SK-N-SH treated with all-trans-retinoic acid at 6 μM for 48 hours (cell line): ENCODE measurements at regions not wholly inside any gene's neighbourhood (a gene's known extent, or its start where the extent isn't known, plus 50 kb on each side); places are given as distances from the start of the nearest gene placed in this dataset.

Source experiments
- ATAC-seq: fragments of 200-7000 bp; cut with Tn5 transposase; 3 replicates; pipeline ENCODE4 v1.9.1; 2020; ENCODE audit warnings: mild to moderate bottlenecking, moderate library complexity
- ARNTL ChIP-seq: fragments of 450-650 bp; formaldehyde crosslinking; IDR thresholded peaks from 2 replicates; pipeline ENCODE4 v1.5.0; 2020; ENCODE audit warnings: low read depth, mild to moderate bottlenecking, moderate library complexity, borderline replicate concordance
- BACH2 ChIP-seq: fragments of 250-450 bp; sonication (Bioruptor Pico); IDR thresholded peaks from 2 replicates; pipeline ENCODE4 v1.9.0; 2021; ENCODE audit warnings: mild to moderate bottlenecking, borderline replicate concordance
- CSDC2 ChIP-seq: fragments of 250-450 bp; sonication (Bioruptor Pico); IDR thresholded peaks from 2 replicates; pipeline ENCODE4 v1.5.0; 2020; ENCODE audit warnings: mild to moderate bottlenecking, moderate library complexity
- ESRRG ChIP-seq: fragments of 250-450 bp; sonication (Bioruptor Pico); IDR thresholded peaks from 2 replicates; pipeline ENCODE4 v1.6.1; 2021; ENCODE audit warnings: mild to moderate bottlenecking
- GLIS3 ChIP-seq: fragments of 250-450 bp; sonication (Bioruptor Pico); IDR thresholded peaks from 2 replicates; pipeline ENCODE4 v1.5.0; 2020; ENCODE audit warnings: mild to moderate bottlenecking, moderate library complexity
- ISL1 ChIP-seq: fragments of 250-450 bp; sonication (Bioruptor Pico); IDR thresholded peaks from 2 replicates; pipeline ENCODE4 v2.1.2; 2022; ENCODE audit warnings: mild to moderate bottlenecking, moderate library complexity
- OSR1 ChIP-seq: fragments of 250-450 bp; sonication (Bioruptor Pico); IDR thresholded peaks from 2 replicates; pipeline ENCODE4 v1.8.0; 2022; ENCODE audit warnings: moderate library complexity, mild to moderate bottlenecking, inconsistent platforms
- RARB ChIP-seq: fragments of 250-450 bp; sonication (Bioruptor Pico); IDR thresholded peaks from 2 replicates; pipeline ENCODE4 v1.8.0; 2021; ENCODE audit warnings: mild to moderate bottlenecking, moderate library complexity
- TCF4 ChIP-seq: fragments of 250-450 bp; sonication (Bioruptor Pico); IDR thresholded peaks from 2 replicates; pipeline ENCODE4 v1.8.0; 2021; ENCODE audit warnings: mild to moderate bottlenecking, moderate library complexity, borderline replicate concordance
- TOX ChIP-seq: fragments of 250-450 bp; sonication (Bioruptor Pico); IDR thresholded peaks from 2 replicates; pipeline ENCODE4 v1.8.0; 2021; ENCODE audit warnings: mild to moderate bottlenecking, moderate library complexity, borderline replicate concordance
- ZC3H10 ChIP-seq: fragments of 250-450 bp; sonication (Bioruptor Pico); IDR thresholded peaks from 2 replicates; pipeline ENCODE4 v1.5.1; 2021; ENCODE audit warnings: mild to moderate bottlenecking, moderate library complexity
- ZFP3 ChIP-seq: fragments of 250-450 bp; sonication (Bioruptor Pico); IDR thresholded peaks from 2 replicates; pipeline ENCODE4 v1.5.0; 2020; ENCODE audit warnings: mild to moderate bottlenecking, moderate library complexity
- ZFP30 ChIP-seq: fragments of 450-650 bp; formaldehyde crosslinking; IDR thresholded peaks from 2 replicates; pipeline ENCODE4 v1.5.0; 2022; ENCODE audit warnings: mild to moderate bottlenecking, moderate library complexity
- ZNF565 ChIP-seq: fragments of 450-650 bp; formaldehyde crosslinking; conservative IDR thresholded peaks from 2 replicates; pipeline ENCODE4 v1.5.0; 2020; ENCODE audit warnings: low read depth, mild to moderate bottlenecking, moderate library complexity
- ZNF70 ChIP-seq: fragments of 450-650 bp; formaldehyde crosslinking; IDR thresholded peaks from 2 replicates; pipeline ENCODE4 v1.5.0; 2020; ENCODE audit warnings: mild to moderate bottlenecking, moderate library complexity
- ZNF8 ChIP-seq: fragments of 450-650 bp; formaldehyde crosslinking; IDR thresholded peaks from 2 replicates; pipeline ENCODE4 v1.5.0; 2020; ENCODE audit warnings: mild to moderate bottlenecking, moderate library complexity
- TF ChIP-seq, protein P1 (sequence below): fragments of 250-450 bp; sonication (Bioruptor Pico); IDR thresholded peaks from 2 replicates; pipeline ENCODE4 v1.5.1; 2021; ENCODE audit warnings: mild to moderate bottlenecking, moderate library complexity
- TF ChIP-seq, protein P2 (sequence below): fragments of 250-450 bp; sonication (Bioruptor Pico); IDR thresholded peaks from 2 replicates; pipeline ENCODE4 v1.8.0; 2020; ENCODE audit warnings: mild to moderate bottlenecking, moderate library complexity, borderline replicate concordance
- TF ChIP-seq, protein P3 (sequence below): fragments of 250-450 bp; sonication (Bioruptor Pico); IDR thresholded peaks from 2 replicates; pipeline ENCODE4 v1.5.0; 2020; ENCODE audit warnings: mild to moderate bottlenecking, moderate library complexity
- TF ChIP-seq, protein P4 (sequence below): fragments of 250-450 bp; sonication (Bioruptor Pico); IDR thresholded peaks from 2 replicates; pipeline ENCODE4 v1.8.0; 2021; ENCODE audit warnings: low read depth, mild to moderate bottlenecking, moderate library complexity, borderline replicate concordance
- TF ChIP-seq, protein P5 (sequence below): fragments of 250-450 bp; sonication (Bioruptor Pico); IDR thresholded peaks from 2 replicates; pipeline ENCODE4 v1.5.1; 2020; ENCODE audit warnings: low read depth, mild to moderate bottlenecking, moderate library complexity

DNA sequence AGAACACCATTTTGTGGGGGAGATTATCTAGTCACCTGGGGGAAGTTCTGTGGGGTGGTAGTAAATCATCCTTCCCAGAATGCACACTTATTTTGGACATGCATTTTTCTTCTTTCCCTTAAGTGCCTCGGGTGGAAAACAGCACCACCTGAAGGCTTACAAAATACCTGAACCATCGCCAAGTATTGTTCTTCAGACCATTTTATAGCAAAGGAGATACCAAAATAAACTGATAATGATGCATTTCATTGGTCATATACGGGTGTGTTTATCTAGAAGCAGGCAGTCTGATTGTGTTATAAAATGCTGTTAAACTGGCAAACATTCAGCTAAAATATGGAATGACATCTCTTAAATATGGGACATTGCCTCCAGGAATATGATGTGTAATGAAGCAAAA is 1034.7 kb downstream of the SLITRK1 start (continued):
- no peak for TF ChIP-seq ESRRG (CRISPR knock-in tag)
- TF ChIP-seq, protein P1, sequence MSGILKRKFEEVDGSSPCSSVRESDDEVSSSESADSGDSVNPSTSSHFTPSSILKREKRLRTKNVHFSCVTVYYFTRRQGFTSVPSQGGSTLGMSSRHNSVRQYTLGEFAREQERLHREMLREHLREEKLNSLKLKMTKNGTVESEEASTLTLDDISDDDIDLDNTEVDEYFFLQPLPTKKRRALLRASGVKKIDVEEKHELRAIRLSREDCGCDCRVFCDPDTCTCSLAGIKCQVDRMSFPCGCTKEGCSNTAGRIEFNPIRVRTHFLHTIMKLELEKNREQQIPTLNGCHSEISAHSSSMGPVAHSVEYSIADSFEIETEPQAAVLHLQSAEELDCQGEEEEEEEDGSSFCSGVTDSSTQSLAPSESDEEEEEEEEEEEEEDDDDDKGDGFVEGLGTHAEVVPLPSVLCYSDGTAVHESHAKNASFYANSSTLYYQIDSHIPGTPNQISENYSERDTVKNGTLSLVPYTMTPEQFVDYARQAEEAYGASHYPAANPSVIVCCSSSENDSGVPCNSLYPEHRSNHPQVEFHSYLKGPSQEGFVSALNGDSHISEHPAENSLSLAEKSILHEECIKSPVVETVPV, result no peak
- TF ChIP-seq ZNF70 (CRISPR knock-in tag), result no peak
- no peak for TF ChIP-seq ZNF8 (CRISPR knock-in tag)

DNA sequence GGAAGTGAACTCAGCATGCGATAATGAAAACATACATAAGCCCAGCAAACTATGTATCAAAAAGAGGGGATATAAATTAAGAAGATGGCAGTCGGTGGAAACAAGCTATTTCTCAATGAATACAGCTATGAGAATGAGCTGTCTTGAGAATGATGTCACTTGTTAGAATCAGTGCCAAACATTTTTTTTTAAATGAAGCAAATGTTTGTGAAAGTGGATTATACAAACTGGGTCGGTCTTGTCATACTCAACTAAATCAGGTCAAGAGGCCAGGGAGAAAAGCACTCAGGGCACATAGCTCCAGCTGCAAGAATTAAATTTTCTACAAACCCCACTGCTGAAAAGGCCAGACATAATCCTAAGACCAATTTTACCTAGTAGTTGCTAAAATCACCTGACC is 1048.4 kb downstream of the SLITRK1 start:
- no peak for ATAC-seq

DNA sequence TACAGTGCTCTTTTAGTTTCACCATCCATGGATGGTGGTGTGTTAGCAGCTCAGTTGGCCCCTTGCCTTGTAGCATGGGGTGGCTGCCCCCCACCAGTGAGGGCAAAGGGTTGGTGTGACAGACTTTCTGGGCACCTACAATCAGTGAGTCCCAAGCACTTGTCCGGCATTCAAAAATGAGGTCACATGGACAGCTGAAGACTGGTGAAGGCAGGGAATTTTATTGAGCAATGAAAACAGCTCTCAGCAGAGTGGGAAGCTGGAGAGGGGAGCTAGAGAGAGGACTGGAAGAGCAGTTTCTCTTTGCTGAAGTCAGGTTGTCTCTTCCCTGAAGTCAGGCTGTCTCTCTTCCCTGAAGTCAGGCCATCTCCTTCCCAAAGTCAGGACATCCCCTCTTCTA is 1053.2 kb downstream of the SLITRK1 start:
- TF ChIP-seq ZC3H10 (CRISPR knock-in tag) (no peak), ARNTL (CRISPR knock-in tag) (no peak), ZFP3 (CRISPR knock-in tag) (no peak), TCF4 (CRISPR knock-in tag) (no peak), RARB (CRISPR knock-in tag) (no peak)
- TF ChIP-seq, protein P2, sequence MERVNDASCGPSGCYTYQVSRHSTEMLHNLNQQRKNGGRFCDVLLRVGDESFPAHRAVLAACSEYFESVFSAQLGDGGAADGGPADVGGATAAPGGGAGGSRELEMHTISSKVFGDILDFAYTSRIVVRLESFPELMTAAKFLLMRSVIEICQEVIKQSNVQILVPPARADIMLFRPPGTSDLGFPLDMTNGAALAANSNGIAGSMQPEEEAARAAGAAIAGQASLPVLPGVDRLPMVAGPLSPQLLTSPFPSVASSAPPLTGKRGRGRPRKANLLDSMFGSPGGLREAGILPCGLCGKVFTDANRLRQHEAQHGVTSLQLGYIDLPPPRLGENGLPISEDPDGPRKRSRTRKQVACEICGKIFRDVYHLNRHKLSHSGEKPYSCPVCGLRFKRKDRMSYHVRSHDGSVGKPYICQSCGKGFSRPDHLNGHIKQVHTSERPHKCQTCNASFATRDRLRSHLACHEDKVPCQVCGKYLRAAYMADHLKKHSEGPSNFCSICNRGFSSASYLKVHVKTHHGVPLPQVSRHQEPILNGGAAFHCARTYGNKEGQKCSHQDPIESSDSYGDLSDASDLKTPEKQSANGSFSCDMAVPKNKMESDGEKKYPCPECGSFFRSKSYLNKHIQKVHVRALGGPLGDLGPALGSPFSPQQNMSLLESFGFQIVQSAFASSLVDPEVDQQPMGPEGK (CRISPR knock-in tag), result no peak
- TF ChIP-seq, all 23 proteins: peak for 0
- no peak for ATAC-seq

More for the DNA sequence above, 1048.4 kb downstream of the SLITRK1 start:
- TF ChIP-seq GLIS3 (no peak), CSDC2 (CRISPR knock-in tag) (no peak), RARB (CRISPR knock-in tag) (no peak), OSR1 (CRISPR knock-in tag) (no peak), ZC3H10 (CRISPR knock-in tag) (no peak), ZFP3 (CRISPR knock-in tag) (no peak), ZFP30 (CRISPR knock-in tag) (no peak), ARNTL (CRISPR knock-in tag) (no peak), ZNF565 (CRISPR knock-in tag) (no peak), TCF4 (CRISPR knock-in tag) (no peak)
- TF ChIP-seq, all 23 proteins: peak for 0

DNA sequence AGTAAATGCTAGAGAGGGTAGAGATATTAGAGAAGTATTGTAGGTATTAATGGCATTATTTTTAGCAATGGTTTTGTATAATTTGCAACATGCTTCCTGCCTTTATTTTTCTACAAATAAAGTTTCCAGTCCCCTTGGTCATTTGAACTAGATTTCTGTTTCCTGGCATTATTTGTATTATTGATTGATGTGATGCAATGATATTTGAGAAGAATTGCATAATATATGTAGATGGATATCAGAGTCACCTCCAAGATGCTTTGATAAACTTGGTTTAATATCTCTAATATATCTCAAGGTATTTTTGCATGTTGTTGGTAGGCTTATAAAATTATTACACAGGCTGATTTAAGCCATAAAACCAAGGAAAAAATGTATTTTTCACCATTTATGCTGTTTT is 1054.5 kb downstream of the SLITRK1 start:
- no peak for TF ChIP-seq ISL1 (CRISPR knock-in tag)
- no peak for TF ChIP-seq RARB (CRISPR knock-in tag)
- TF ChIP-seq, protein P3, sequence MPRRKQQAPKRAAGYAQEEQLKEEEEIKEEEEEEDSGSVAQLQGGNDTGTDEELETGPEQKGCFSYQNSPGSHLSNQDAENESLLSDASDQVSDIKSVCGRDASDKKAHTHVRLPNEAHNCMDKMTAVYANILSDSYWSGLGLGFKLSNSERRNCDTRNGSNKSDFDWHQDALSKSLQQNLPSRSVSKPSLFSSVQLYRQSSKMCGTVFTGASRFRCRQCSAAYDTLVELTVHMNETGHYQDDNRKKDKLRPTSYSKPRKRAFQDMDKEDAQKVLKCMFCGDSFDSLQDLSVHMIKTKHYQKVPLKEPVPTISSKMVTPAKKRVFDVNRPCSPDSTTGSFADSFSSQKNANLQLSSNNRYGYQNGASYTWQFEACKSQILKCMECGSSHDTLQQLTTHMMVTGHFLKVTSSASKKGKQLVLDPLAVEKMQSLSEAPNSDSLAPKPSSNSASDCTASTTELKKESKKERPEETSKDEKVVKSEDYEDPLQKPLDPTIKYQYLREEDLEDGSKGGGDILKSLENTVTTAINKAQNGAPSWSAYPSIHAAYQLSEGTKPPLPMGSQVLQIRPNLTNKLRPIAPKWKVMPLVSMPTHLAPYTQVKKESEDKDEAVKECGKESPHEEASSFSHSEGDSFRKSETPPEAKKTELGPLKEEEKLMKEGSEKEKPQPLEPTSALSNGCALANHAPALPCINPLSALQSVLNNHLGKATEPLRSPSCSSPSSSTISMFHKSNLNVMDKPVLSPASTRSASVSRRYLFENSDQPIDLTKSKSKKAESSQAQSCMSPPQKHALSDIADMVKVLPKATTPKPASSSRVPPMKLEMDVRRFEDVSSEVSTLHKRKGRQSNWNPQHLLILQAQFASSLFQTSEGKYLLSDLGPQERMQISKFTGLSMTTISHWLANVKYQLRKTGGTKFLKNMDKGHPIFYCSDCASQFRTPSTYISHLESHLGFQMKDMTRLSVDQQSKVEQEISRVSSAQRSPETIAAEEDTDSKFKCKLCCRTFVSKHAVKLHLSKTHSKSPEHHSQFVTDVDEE (CRISPR knock-in tag), result no peak
- TF ChIP-seq, protein P2 (CRISPR knock-in tag), result no peak
- TF ChIP-seq BACH2 (CRISPR knock-in tag), result no peak
- TF ChIP-seq, protein P4, sequence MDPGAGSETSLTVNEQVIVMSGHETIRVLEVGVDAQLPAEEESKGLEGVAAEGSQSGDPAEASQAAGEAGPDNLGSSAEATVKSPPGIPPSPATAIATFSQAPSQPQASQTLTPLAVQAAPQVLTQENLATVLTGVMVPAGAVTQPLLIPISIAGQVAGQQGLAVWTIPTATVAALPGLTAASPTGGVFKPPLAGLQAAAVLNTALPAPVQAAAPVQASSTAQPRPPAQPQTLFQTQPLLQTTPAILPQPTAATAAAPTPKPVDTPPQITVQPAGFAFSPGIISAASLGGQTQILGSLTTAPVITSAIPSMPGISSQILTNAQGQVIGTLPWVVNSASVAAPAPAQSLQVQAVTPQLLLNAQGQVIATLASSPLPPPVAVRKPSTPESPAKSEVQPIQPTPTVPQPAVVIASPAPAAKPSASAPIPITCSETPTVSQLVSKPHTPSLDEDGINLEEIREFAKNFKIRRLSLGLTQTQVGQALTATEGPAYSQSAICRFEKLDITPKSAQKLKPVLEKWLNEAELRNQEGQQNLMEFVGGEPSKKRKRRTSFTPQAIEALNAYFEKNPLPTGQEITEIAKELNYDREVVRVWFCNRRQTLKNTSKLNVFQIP (CRISPR knock-in tag), result no peak
- TF ChIP-seq, protein P5, sequence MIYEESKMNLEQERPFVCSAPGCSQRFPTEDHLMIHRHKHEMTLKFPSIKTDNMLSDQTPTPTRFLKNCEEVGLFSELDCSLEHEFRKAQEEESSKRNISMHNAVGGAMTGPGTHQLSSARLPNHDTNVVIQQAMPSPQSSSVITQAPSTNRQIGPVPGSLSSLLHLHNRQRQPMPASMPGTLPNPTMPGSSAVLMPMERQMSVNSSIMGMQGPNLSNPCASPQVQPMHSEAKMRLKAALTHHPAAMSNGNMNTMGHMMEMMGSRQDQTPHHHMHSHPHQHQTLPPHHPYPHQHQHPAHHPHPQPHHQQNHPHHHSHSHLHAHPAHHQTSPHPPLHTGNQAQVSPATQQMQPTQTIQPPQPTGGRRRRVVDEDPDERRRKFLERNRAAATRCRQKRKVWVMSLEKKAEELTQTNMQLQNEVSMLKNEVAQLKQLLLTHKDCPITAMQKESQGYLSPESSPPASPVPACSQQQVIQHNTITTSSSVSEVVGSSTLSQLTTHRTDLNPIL (CRISPR knock-in tag), result no peak
- TF ChIP-seq TOX (CRISPR knock-in tag), result no peak
- no peak for TF ChIP-seq ZFP30 (CRISPR knock-in tag)
- TF ChIP-seq CSDC2 (CRISPR knock-in tag), result no peak
- no peak for TF ChIP-seq GLIS3
- no peak for TF ChIP-seq ZC3H10 (CRISPR knock-in tag)
- no peak for TF ChIP-seq ZNF565 (CRISPR knock-in tag)
- no peak for TF ChIP-seq OSR1 (CRISPR knock-in tag)
- ATAC-seq, result no peak
